ENCODE measurements at regions not wholly inside any gene's neighbourhood (a gene's known extent, or its start where the extent isn't known, plus 50 kb on each side); places are given as distances from the start of the nearest gene placed in this dataset.

DNA sequence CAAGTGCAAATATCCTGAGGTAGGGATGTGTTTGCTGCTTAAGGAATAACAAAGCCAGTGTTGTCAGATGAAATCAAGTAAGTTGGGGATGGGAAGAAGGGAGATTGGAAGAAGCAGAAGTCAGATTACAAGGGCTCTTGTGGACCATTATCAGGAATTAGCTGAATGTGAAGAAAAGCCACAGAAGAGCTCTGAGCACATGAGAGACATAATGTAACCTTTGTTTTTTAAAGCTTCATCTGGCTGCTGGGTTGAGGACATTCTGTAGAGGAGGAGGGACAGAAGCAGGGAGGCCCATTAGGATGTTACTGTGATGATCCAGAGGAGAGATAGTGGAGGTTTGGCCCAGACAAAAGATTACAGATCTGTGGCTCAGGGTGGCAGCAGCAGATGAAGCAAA lies 111.7 kb downstream of the DUSP10 start:
- no peaks in the 10 kb centered on the region for H3K9me3 ChIP-seq (ENCODE audit: severe bottlenecking)
- no peak for DNase-seq (ENCODE audit: low spot score)
- TF ChIP-seq, protein P1, sequence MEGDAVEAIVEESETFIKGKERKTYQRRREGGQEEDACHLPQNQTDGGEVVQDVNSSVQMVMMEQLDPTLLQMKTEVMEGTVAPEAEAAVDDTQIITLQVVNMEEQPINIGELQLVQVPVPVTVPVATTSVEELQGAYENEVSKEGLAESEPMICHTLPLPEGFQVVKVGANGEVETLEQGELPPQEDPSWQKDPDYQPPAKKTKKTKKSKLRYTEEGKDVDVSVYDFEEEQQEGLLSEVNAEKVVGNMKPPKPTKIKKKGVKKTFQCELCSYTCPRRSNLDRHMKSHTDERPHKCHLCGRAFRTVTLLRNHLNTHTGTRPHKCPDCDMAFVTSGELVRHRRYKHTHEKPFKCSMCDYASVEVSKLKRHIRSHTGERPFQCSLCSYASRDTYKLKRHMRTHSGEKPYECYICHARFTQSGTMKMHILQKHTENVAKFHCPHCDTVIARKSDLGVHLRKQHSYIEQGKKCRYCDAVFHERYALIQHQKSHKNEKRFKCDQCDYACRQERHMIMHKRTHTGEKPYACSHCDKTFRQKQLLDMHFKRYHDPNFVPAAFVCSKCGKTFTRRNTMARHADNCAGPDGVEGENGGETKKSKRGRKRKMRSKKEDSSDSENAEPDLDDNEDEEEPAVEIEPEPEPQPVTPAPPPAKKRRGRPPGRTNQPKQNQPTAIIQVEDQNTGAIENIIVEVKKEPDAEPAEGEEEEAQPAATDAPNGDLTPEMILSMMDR (IDR thresholded peaks at IDR 0.05; ENCODE audit: poor library complexity, severe bottlenecking), result no peak

DNA sequence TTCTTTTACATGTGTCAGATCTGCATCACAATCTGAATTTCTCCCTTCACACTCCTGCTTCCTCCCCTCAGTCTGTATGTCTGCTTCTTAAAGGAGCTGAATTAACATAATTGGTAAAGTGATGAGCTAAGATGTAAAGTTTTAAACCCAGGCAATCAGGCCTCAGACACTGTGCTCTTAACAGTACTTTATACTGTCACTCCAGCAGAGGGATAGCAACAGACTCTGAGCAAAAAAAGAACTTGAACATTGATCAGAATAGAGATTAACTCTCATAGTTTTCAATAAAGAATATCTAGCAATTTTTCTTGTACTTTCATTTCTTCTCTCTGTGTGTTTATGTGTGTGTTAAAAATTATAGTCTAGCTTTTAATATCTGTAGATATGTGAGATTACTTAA lies 110.3 kb downstream of the DUSP10 start:
- no peak overlapping the region for H3K4me3 ChIP-seq (ENCODE audit: severe bottlenecking)
- no peak for ATAC-seq (ENCODE audit: low read depth)
- H3K9me3 ChIP-seq (ENCODE audit: severe bottlenecking), result no peaks in the 10 kb centered on the region
- no peaks in the 10 kb centered on the region for H3K27me3 ChIP-seq (ENCODE audit: insufficient read depth, poor library complexity, severe bottlenecking)
- TF ChIP-seq, protein P1 (IDR thresholded peaks at IDR 0.05; ENCODE audit: poor library complexity, severe bottlenecking), result no peak
- no peak overlapping the region for H3K27ac ChIP-seq (ENCODE audit: poor library complexity, severe bottlenecking)
- H3K4me1 ChIP-seq (ENCODE audit: insufficient read depth, poor library complexity, severe bottlenecking), result no peaks in the 10 kb centered on the region
- no peak for DNase-seq (ENCODE audit: low spot score)
- no peaks in the 10 kb centered on the region for H3K36me3 ChIP-seq (ENCODE audit: low read depth)

More for the DNA sequence above, 111.7 kb downstream of the DUSP10 start:
- H3K36me3 ChIP-seq (ENCODE audit: low read depth), result no peaks in the 10 kb centered on the region
- H3K27ac ChIP-seq (ENCODE audit: poor library complexity, severe bottlenecking), result no peak overlapping the region
- no peak overlapping the region for H3K4me3 ChIP-seq (ENCODE audit: severe bottlenecking)
- no peaks in the 10 kb centered on the region for H3K27me3 ChIP-seq (ENCODE audit: insufficient read depth, poor library complexity, severe bottlenecking)
- no peaks in the 10 kb centered on the region for H3K4me1 ChIP-seq (ENCODE audit: insufficient read depth, poor library complexity, severe bottlenecking)
- ATAC-seq (ENCODE audit: low read depth), result no peak

DNA sequence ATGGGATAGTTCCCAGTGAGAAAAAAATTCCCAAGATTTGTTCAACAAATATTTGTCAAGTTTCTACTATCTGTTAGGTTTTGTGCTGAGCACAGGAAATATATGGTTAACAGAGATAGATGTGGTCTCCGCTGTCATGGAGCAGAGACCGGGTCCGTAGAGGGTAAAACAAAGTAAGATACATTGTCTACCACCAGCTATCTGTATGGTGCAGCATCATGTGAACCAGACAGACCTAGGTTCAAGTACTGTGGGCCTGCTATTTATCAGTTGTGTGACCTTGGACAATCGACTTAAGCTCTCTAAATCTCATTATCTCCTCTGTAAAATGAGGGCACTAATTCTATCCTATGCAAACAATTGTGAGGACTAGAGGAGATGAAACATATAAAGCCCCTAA lies 109.8 kb downstream of the DUSP10 start:
- Histone ChIP-seq H3K4me3 (ENCODE audit: severe bottlenecking) (no peak overlapping the region), H3K9me3 (ENCODE audit: severe bottlenecking) (no peaks in the 10 kb centered on the region), H3K27me3 (ENCODE audit: insufficient read depth, poor library complexity, severe bottlenecking) (no peaks in the 10 kb centered on the region), H3K36me3 (ENCODE audit: low read depth) (no peaks in the 10 kb centered on the region), H3K4me1 (ENCODE audit: insufficient read depth, poor library complexity, severe bottlenecking) (no peaks in the 10 kb centered on the region), H3K27ac (ENCODE audit: poor library complexity, severe bottlenecking) (no peak overlapping the region)
- no peak for ATAC-seq (ENCODE audit: low read depth)
- TF ChIP-seq, protein P1 (IDR thresholded peaks at IDR 0.05; ENCODE audit: poor library complexity, severe bottlenecking), result no peak
- DNase-seq (ENCODE audit: low spot score), result no peak

DNA sequence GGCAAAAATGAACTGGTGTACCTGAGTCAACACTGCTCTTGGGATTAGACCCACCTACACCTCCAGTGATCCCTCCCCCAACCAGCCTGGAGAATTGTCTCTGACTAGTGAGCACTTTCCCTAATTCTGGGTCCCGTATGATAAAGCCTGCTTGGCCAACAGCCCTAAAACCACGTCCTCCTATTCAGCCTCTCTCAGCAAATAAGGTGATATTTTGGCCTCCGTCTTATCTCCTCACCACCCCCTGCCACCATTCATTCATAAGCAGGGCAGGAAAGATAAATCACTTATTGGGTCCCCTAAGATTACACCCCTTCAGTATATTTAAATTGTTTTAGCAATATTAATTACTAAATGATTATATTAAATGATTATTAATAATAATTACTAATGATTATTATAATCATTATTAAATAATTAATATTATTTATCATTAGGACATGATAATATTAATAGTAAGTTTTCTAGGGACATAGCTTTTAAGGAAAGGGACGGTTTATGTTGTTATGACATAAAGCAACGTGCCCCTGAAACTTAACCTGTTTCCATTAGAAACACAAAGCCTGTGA lies 108.0 kb downstream of the DUSP10 start:
- no peaks in the 10 kb centered on the region for H3K27me3 ChIP-seq (ENCODE audit: insufficient read depth, poor library complexity, severe bottlenecking)
- no peak overlapping the region for H3K4me3 ChIP-seq (ENCODE audit: severe bottlenecking)
- H3K9me3 ChIP-seq (ENCODE audit: severe bottlenecking), result no peaks in the 10 kb centered on the region
- no peak overlapping the region for H3K27ac ChIP-seq (ENCODE audit: poor library complexity, severe bottlenecking)
- DNase-seq (ENCODE audit: low spot score), result no peak
- ATAC-seq (ENCODE audit: low read depth), result no peak
- no peaks in the 10 kb centered on the region for H3K36me3 ChIP-seq (ENCODE audit: low read depth)
- TF ChIP-seq, protein P1 (IDR thresholded peaks at IDR 0.05; ENCODE audit: poor library complexity, severe bottlenecking), result no peak
- no peaks in the 10 kb centered on the region for H3K4me1 ChIP-seq (ENCODE audit: insufficient read depth, poor library complexity, severe bottlenecking)

DNA sequence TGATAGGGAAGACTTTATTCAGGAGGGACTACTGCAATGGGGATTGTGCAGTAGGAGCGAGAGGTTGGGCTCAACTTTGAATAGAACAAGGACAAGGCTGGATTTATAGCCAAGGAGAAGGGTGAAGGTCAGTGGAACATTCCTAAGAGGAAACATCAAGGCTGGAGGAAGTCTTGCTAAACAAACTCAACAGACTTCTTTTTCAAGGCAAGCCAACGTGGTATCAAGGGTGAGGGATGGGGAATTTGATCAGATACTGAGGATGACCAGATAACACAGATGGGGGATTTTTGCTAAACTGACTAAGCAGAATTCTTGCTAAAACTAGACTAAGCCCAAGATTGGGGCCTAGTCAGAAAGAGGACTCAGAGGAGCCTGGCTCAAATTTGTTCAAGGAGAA lies 107.3 kb downstream of the DUSP10 start:
- Histone ChIP-seq H3K4me1 (ENCODE audit: insufficient read depth, poor library complexity, severe bottlenecking) (no peaks in the 10 kb centered on the region), H3K4me3 (ENCODE audit: severe bottlenecking) (no peak overlapping the region), H3K27ac (ENCODE audit: poor library complexity, severe bottlenecking) (no peak overlapping the region), H3K27me3 (ENCODE audit: insufficient read depth, poor library complexity, severe bottlenecking) (no peaks in the 10 kb centered on the region), H3K36me3 (ENCODE audit: low read depth) (no peaks in the 10 kb centered on the region), H3K9me3 (ENCODE audit: severe bottlenecking) (no peaks in the 10 kb centered on the region)
- ATAC-seq (ENCODE audit: low read depth) (no peak), DNase-seq (ENCODE audit: low spot score) (no peak)
- TF ChIP-seq, protein P1 (IDR thresholded peaks at IDR 0.05; ENCODE audit: poor library complexity, severe bottlenecking), result no peak

Measured in RWPE2 (cell line).